ENCODE measurements at regions not wholly inside any gene's neighbourhood (a gene's known extent, or its start where the extent isn't known, plus 50 kb on each side); places are given as distances from the start of the nearest gene placed in this dataset.
"Not testable (repeated sequence)": the region's sequence is repeated elsewhere in the genome, so short reads cannot be mapped to it uniquely, and the experiment has no call there.

DNA sequence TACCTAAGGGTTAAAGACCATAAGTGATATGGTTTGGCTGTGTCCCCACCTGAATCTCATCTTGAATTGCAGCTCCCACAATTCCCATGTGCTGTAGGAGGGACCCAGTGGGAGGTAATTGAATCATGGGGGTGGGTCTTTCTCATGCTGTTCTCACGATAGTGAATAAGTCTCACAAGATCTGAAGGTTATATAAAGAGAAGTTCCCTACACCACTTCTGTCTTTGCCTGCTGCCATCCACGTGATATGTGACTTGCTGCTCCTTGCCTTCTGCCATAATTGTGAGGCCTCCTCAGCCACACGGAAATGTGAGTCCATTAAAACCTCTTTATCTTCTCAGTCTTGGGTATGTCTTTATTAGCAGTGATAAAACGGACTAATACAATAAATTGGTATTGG lies 75.0 kb upstream of the CADPS start:
- ChIA-PET POLR2A (no interaction called here), CTCF (no interaction called here)
- 49% methylated on average over 4 of the region's 4 CpGs for WGBS (ENCODE audit: low lambda C conversion rate)
- H4K20me1 ChIP-seq (ENCODE audit: insufficient read depth) = no peaks in the 10 kb centered on the region
- no peaks in the 10 kb centered on the region for H3K9me2 ChIP-seq
- no peak overlapping the region for H3K9ac ChIP-seq
- H3K4me3 ChIP-seq (ENCODE audit: low read depth in 2 of 2, low read length in 1 of 2) = no peak overlapping the region
- no peaks in the 10 kb centered on the region for H3K36me3 ChIP-seq (replicated peaks in 1 of 2; ENCODE audit: control insufficient read depth in 1 of 2, insufficient read depth in 2 of 2, low read length in 1 of 2)
- DNase-seq = no peak
- no peak overlapping the region for H3K27ac ChIP-seq (ENCODE audit: low read depth in 2 of 2, low read length in 1 of 2)
- no peaks in the 10 kb centered on the region for H3F3A ChIP-seq (replicated peaks; ENCODE audit: insufficient read depth)
- no peaks in the 10 kb centered on the region for H3K79me2 ChIP-seq (ENCODE audit: insufficient read depth)
- no peak overlapping the region for H3K4me2 ChIP-seq
- no peak overlapping the region for H2AFZ ChIP-seq (ENCODE audit: low read depth)
- no peaks in the 10 kb centered on the region for H3K27me3 ChIP-seq (ENCODE audit: insufficient read depth)
- H3K9me3 ChIP-seq = no peaks in the 10 kb centered on the region
- TF ChIP-seq RFX5 (IDR thresholded peaks at IDR 0.05; ENCODE audit: low read length) (no peak), RXRA (IDR thresholded peaks at IDR 0.05; ENCODE audit: borderline replicate concordance, low read depth) (no peak), GATA2 (CRISPR knock-in tag; IDR thresholded peaks at IDR 0.05) (no peak), MXI1 (IDR thresholded peaks at IDR 0.05; ENCODE audit: low read depth, low read length) (no peak), TCF12 (IDR thresholded peaks at IDR 0.05) (no peak), RCOR1 (IDR thresholded peaks at IDR 0.05; ENCODE audit: low read length) (no peak), ELF1 (IDR thresholded peaks at IDR 0.05) (no peak), NFIC (IDR thresholded peaks at IDR 0.05; ENCODE audit: borderline replicate concordance) (no peak), NRF1 (IDR thresholded peaks at IDR 0.05; ENCODE audit: low read depth, low read length) (no peak), GABPA (IDR thresholded peaks at IDR 0.05; ENCODE audit: low read depth) (no peak), RAD21 (IDR thresholded peaks at IDR 0.05; ENCODE audit: low read length) (no peak), FOSL2 (IDR thresholded peaks at IDR 0.05; ENCODE audit: borderline replicate concordance, low read depth) (no peak)
- no peaks in the 10 kb centered on the region for H3K4me1 ChIP-seq (ENCODE audit: control insufficient read depth in 1 of 2, insufficient read depth in 2 of 2, low read depth in 1 of 2, low read length in 1 of 2)

DNA sequence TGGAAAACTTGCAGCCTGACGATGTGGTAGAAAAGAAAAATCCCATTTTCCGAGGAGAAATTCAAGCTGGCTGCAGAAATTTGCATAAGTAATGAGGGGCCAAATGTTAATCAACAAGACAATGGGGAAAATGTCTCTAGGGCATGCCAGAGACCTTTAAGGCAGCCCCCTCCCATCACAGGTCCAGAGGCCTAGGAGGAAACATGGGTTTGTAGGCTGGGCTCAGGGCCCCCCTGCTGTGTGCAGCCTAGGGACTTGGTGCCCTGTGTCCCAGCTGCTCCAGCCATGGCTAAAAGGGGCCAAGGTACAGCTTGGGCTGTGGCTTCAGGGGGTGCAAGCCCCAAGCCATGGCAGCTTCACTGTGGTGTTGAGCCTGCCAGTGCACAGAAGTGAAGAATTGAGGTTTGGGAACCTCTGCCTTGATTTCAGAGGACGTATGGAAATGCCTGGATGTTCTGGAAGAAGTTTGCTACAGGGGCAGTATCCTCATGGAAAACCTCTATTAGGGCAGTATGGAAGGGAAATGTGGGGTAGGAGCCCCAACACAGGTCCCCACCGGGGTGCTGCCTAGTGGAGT lies 75.9 kb upstream of the CADPS start:
- no peak for DNase-seq
- CTCF ChIA-PET = no interaction called here
- POLR2A ChIA-PET = no interaction called here
- WGBS (ENCODE audit: low lambda C conversion rate) = 37% methylated on average over 4 of the region's 4 CpGs
- Histone ChIP-seq H3K9ac (no peak overlapping the region), H3K36me3 (replicated peaks in 1 of 2; ENCODE audit: control insufficient read depth in 1 of 2, insufficient read depth in 2 of 2, low read length in 1 of 2) (no peaks in the 10 kb centered on the region), H4K20me1 (ENCODE audit: insufficient read depth) (no peaks in the 10 kb centered on the region), H3K4me1 (ENCODE audit: control insufficient read depth in 1 of 2, insufficient read depth in 2 of 2, low read depth in 1 of 2, low read length in 1 of 2) (no peaks in the 10 kb centered on the region), H3K79me2 (ENCODE audit: insufficient read depth) (no peaks in the 10 kb centered on the region), H3K4me2 (no peak overlapping the region), H3K9me3 (no peaks in the 10 kb centered on the region), H3K27me3 (ENCODE audit: insufficient read depth) (no peaks in the 10 kb centered on the region), H3K9me2 (no peaks in the 10 kb centered on the region), H3K4me3 (ENCODE audit: low read depth in 2 of 2, low read length in 1 of 2) (no peak overlapping the region), H3K27ac (ENCODE audit: low read depth in 2 of 2, low read length in 1 of 2) (no peak overlapping the region), H2AFZ (ENCODE audit: low read depth) (no peak overlapping the region), H3F3A (replicated peaks; ENCODE audit: insufficient read depth) (no peaks in the 10 kb centered on the region)
- TF ChIP-seq SMC3 (IDR thresholded peaks at IDR 0.05; ENCODE audit: low read depth, low read length) = no peak
- no peak for TF ChIP-seq MEF2A (IDR thresholded peaks at IDR 0.05; ENCODE audit: borderline replicate concordance, low read depth)
- TF ChIP-seq FOSL2 (IDR thresholded peaks at IDR 0.05; ENCODE audit: borderline replicate concordance, low read depth) = no peak
- no peak for TF ChIP-seq RXRA (IDR thresholded peaks at IDR 0.05; ENCODE audit: borderline replicate concordance, low read depth)
- TF ChIP-seq RCOR1 (IDR thresholded peaks at IDR 0.05; ENCODE audit: low read length) = no peak
- TF ChIP-seq NRF1 (IDR thresholded peaks at IDR 0.05; ENCODE audit: low read depth, low read length) = no peak

DNA sequence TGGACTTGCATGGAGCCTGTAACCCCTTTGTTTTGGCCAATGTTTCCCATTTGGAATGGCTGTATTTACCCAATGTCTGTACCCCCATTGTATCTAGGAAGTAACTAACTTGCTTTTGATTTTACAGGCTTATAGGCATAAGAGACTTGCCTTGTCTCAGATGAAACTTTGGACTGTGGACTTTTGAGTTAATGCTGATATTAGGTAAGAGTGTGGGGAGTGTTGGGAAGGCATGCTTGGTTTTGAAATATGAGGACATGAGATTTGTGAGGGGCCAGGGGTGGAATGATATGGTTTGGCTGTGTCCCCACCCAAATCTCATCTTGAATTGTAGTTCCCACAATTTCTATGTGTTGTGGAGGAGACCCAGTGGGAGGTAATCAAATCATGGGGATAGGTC lies 76.7 kb upstream of the CADPS start:
- H2AFZ ChIP-seq (ENCODE audit: low read depth); H4K20me1 ChIP-seq (ENCODE audit: insufficient read depth); H3K9me2 ChIP-seq; H3F3A ChIP-seq (replicated peaks; ENCODE audit: insufficient read depth); H3K36me3 ChIP-seq (replicated peaks in 1 of 2; ENCODE audit: control insufficient read depth in 1 of 2, insufficient read depth in 2 of 2, low read length in 1 of 2); CTCF ChIA-PET; H3K27me3 ChIP-seq (ENCODE audit: insufficient read depth); H3K9me3 ChIP-seq; H3K27ac ChIP-seq (ENCODE audit: low read depth in 2 of 2, low read length in 1 of 2); H3K4me3 ChIP-seq (ENCODE audit: low read depth in 2 of 2, low read length in 1 of 2); H3K79me2 ChIP-seq (ENCODE audit: insufficient read depth); H3K9ac ChIP-seq; POLR2A ChIA-PET; DNase-seq; H3K4me1 ChIP-seq (ENCODE audit: control insufficient read depth in 1 of 2, insufficient read depth in 2 of 2, low read depth in 1 of 2, low read length in 1 of 2); H3K4me2 ChIP-seq: not testable (repeated sequence)

All from SK-N-SH (cell line).